ENCODE measurements at regions not wholly inside any gene's neighbourhood (a gene's known extent, or its start where the extent isn't known, plus 50 kb on each side); places are given as distances from the start of the nearest gene placed in this dataset.

DNA sequence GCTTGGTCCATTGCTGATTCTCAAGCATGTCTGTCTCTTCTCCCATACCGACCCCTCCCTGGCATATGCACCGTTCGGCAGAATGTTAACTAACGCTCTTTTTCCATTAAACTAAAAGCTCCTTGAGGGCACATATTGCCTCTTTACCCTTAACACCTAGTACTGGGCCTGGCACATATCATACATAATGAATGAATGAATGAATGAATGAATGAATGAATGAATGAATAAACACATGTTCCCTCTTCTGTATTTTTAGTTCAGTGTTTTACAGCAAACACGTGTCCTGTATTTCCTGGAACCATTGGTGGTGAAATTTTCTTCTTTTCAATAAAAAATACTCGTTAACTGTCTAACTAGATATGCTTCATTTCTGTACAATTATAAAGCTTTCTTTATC is 174.4 kb upstream of the DTNBP1 start:
- no peak overlapping the region for H3K4me2 ChIP-seq (ENCODE audit: low read length)
- TF ChIP-seq EZH2phosphoT487 (IDR thresholded peaks at IDR 0.05; ENCODE audit: low read depth), result no peak
- TF ChIP-seq, protein P1, sequence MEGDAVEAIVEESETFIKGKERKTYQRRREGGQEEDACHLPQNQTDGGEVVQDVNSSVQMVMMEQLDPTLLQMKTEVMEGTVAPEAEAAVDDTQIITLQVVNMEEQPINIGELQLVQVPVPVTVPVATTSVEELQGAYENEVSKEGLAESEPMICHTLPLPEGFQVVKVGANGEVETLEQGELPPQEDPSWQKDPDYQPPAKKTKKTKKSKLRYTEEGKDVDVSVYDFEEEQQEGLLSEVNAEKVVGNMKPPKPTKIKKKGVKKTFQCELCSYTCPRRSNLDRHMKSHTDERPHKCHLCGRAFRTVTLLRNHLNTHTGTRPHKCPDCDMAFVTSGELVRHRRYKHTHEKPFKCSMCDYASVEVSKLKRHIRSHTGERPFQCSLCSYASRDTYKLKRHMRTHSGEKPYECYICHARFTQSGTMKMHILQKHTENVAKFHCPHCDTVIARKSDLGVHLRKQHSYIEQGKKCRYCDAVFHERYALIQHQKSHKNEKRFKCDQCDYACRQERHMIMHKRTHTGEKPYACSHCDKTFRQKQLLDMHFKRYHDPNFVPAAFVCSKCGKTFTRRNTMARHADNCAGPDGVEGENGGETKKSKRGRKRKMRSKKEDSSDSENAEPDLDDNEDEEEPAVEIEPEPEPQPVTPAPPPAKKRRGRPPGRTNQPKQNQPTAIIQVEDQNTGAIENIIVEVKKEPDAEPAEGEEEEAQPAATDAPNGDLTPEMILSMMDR (IDR thresholded peaks at IDR 0.05; ENCODE audit: low read depth, low read length), result no peak
- H4K20me1 ChIP-seq (ENCODE audit: insufficient read depth, low read length), result no peaks in the 10 kb centered on the region
- H3K27ac ChIP-seq (ENCODE audit: low read length), result no peak overlapping the region
- H3K79me2 ChIP-seq (ENCODE audit: low read length), result no peaks in the 10 kb centered on the region
- 0 out of 2 replicates have a peak, but pooled peaks cover 2% of the 10 kb centered on the region for H3K4me1 ChIP-seq (ENCODE audit: low read length)
- H3K36me3 ChIP-seq (replicated peaks; ENCODE audit: low read depth, low read length), result no peaks in the 10 kb centered on the region
- H3K9ac ChIP-seq (ENCODE audit: low read length), result no peak overlapping the region
- H3K4me3 ChIP-seq (ENCODE audit: low read length), result no peak overlapping the region
- no peaks in the 10 kb centered on the region; the same call in 1 of the 2 replicates for H3K27me3 ChIP-seq (ENCODE audit: low read depth, low read length)
- no peaks in the 10 kb centered on the region for H3K9me3 ChIP-seq (ENCODE audit: insufficient read depth, low read length)
- no peak overlapping the region for H2AFZ ChIP-seq (ENCODE audit: low read depth, low read length)

DNA sequence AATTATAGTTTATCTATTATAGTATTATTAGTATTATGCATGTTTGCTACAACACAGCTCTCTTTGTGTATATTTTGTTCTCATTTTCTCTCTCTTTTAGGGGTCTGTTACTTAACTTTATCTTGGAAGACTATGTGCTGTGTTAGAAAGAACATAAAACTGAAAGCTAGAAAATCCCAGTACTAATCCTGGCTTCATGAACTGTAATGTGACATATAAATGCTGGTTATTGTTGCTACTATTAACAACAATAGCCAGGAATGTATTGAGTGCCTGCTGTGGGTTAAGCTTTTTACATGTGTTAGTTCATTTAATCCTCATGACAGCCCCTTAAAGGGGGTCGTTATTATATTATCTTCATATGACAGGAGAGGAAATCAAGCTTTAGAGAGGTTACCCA is 170.0 kb upstream of the DTNBP1 start:
- H3K4me1 ChIP-seq (ENCODE audit: low read length), result no peaks in the 10 kb centered on the region
- H3K79me2 ChIP-seq (ENCODE audit: low read length), result no peaks in the 10 kb centered on the region
- no peak overlapping the region for H3K4me2 ChIP-seq (ENCODE audit: low read length)
- no peaks in the 10 kb centered on the region for H3K9me3 ChIP-seq (ENCODE audit: insufficient read depth, low read length)
- no peaks in the 10 kb centered on the region for H3K36me3 ChIP-seq (replicated peaks; ENCODE audit: low read depth, low read length)
- no peak overlapping the region for H3K9ac ChIP-seq (ENCODE audit: low read length)
- H4K20me1 ChIP-seq (ENCODE audit: insufficient read depth, low read length), result no peaks in the 10 kb centered on the region
- H2AFZ ChIP-seq (ENCODE audit: low read depth, low read length), result no peak overlapping the region
- TF ChIP-seq EZH2phosphoT487 (IDR thresholded peaks at IDR 0.05; ENCODE audit: low read depth), result no peak
- TF ChIP-seq, protein P1 (IDR thresholded peaks at IDR 0.05; ENCODE audit: low read depth, low read length), result no peak
- H3K4me3 ChIP-seq (ENCODE audit: low read length), result no peak overlapping the region
- H3K27me3 ChIP-seq (ENCODE audit: low read depth, low read length), result no peaks in the 10 kb centered on the region; the same call in 1 of the 2 replicates
- H3K27ac ChIP-seq (ENCODE audit: low read length), result no peak overlapping the region

DNA sequence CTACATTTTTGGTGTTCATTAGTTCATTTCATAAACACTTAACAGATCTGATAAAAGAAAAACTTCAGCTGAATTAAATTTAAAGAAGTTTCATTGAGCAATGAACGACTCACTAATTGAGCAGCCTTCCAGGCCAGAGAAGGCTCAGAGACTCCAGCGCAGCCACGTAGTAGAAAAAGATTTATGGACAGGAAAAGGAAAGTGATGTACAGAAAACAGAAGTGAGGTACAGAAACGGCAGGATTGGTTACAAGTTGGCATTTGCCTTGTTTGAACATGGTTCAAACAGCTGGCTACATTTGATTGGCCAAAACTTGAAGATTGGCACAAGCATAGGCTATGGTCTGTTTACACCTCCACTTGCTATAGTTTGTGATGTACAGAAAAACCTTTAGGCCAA is 166.3 kb upstream of the DTNBP1 start:
- Histone ChIP-seq H3K9ac (ENCODE audit: low read length) (no peak overlapping the region), H3K36me3 (replicated peaks; ENCODE audit: low read depth, low read length) (no peaks in the 10 kb centered on the region), H3K4me1 (ENCODE audit: low read length) (peaks cover 11% of the 10 kb centered on the region), H3K79me2 (ENCODE audit: low read length) (no peaks in the 10 kb centered on the region), H3K9me3 (ENCODE audit: insufficient read depth, low read length) (no peaks in the 10 kb centered on the region), H3K27ac (ENCODE audit: low read length) (no peak overlapping the region), H2AFZ (ENCODE audit: low read depth, low read length) (no peak overlapping the region), H3K4me2 (ENCODE audit: low read length) (no peak overlapping the region), H4K20me1 (ENCODE audit: insufficient read depth, low read length) (no peaks in the 10 kb centered on the region), H3K4me3 (ENCODE audit: low read length) (no peak overlapping the region), H3K27me3 (ENCODE audit: low read depth, low read length) (no peaks in the 10 kb centered on the region)
- TF ChIP-seq, protein P1 (IDR thresholded peaks at IDR 0.05; ENCODE audit: low read depth, low read length), result no peak
- no peak for TF ChIP-seq EZH2phosphoT487 (IDR thresholded peaks at IDR 0.05; ENCODE audit: low read depth)

DNA sequence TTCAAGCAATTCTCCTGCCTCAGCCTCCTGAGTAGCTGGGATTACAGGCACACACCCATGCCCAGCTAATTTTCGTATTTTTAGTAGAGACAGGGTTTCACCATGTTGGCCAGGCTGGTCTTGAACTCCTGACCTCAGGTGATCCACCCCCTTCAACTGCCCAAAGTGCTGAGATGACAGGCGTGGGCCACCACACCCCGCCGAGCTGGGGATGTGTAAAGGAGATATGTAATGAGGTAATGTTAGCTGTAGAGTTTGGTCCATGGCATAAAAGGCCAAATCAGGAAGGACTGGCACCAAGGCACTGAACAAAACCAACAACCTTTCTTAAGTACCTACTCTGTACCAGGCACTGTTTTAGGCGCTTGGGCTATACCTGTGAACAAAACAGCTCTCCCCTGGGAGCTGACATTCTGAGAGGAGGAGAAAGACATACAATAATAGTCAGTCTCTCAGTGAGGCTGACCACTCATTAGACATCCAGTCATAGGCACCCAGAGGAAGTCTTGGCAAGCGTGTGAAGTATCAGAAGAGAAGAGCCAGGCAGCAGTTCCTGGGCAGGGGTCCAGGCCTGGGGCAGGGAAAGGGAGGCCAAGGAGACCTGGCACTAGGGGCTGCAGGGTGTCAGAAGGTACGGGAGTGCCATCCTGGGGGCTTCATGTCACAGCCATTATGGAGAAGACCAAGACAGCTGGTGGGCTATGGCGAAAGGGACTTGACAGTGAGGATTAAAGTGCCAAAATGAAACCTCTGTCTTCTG is 164.8 kb upstream of the DTNBP1 start:
- H4K20me1 ChIP-seq (ENCODE audit: insufficient read depth, low read length), result no peaks in the 10 kb centered on the region
- no peak overlapping the region for H3K4me3 ChIP-seq (ENCODE audit: low read length)
- H3K79me2 ChIP-seq (ENCODE audit: low read length), result no peaks in the 10 kb centered on the region
- H3K9me3 ChIP-seq (ENCODE audit: insufficient read depth, low read length), result no peaks in the 10 kb centered on the region
- H3K9ac ChIP-seq (ENCODE audit: low read length), result no peak overlapping the region
- H3K4me1 ChIP-seq (ENCODE audit: low read length), result peaks cover 23% of the 10 kb centered on the region
- TF ChIP-seq, protein P1 (IDR thresholded peaks at IDR 0.05; ENCODE audit: low read depth, low read length), result no peak
- TF ChIP-seq EZH2phosphoT487 (IDR thresholded peaks at IDR 0.05; ENCODE audit: low read depth), result no peak
- H2AFZ ChIP-seq (ENCODE audit: low read depth, low read length), result no peak overlapping the region
- H3K27ac ChIP-seq (ENCODE audit: low read length), result no peak overlapping the region
- no peaks in the 10 kb centered on the region for H3K27me3 ChIP-seq (ENCODE audit: low read depth, low read length)
- no peak overlapping the region for H3K4me2 ChIP-seq (ENCODE audit: low read length)
- H3K36me3 ChIP-seq (replicated peaks; ENCODE audit: low read depth, low read length), result no peaks in the 10 kb centered on the region
